HEK293T (cell line): ENCODE measurements at regions not wholly inside any gene's neighbourhood (a gene's known extent, or its start where the extent isn't known, plus 50 kb on each side); places are given as distances from the start of the nearest gene placed in this dataset.
"Not testable (repeated sequence)": the region's sequence is repeated elsewhere in the genome, so short reads cannot be mapped to it uniquely, and the experiment has no call there.

Experiments used
- CTCF ChIA-PET: fragments of 350-600 bp; formaldehyde crosslinking; extraction: SDS; loops from one replicate; lab custom pipeline; 2021; ENCODE audit warnings: antibody characterized with exemption, inconsistent platforms; lab: Yijun Ruan, JAX
- POLR2A ChIA-PET: fragments of 350-600 bp; formaldehyde crosslinking; extraction: SDS; loops from one replicate; lab custom pipeline; 2020; ENCODE audit warnings: antibody characterized with exemption, inconsistent platforms; lab: Yijun Ruan, JAX
- DNase-seq: peaks from one replicate; pipeline ENCODE4 v3.0.0; 2012; ENCODE audit warnings: mixed read lengths; ENCODE audit errors: extremely low spot score
- ARNT ChIP-seq: fragments of 450-650 bp; IDR thresholded peaks from 2 replicates; pipeline ENCODE4 v1.6.1; 2017; ENCODE audit warnings: mild to moderate bottlenecking
- BHLHE40 ChIP-seq: fragments of 450-650 bp; IDR thresholded peaks from 2 replicates; pipeline ENCODE4 v1.6.1; 2016; ENCODE audit warnings: mild to moderate bottlenecking, moderate library complexity, borderline replicate concordance
- CTBP1 ChIP-seq: fragments of 450-650 bp; IDR thresholded peaks from 2 replicates; pipeline ENCODE4 v1.6.1; 2016; ENCODE audit warnings: borderline replicate concordance
- ELF4 ChIP-seq: fragments of 450-650 bp; IDR thresholded peaks from 2 replicates; pipeline ENCODE4 v1.6.1; 2017; ENCODE audit warnings: antibody characterized with exemption
- FOXA1 ChIP-seq: fragments of 450-650 bp; IDR thresholded peaks from 2 replicates; pipeline ENCODE4 v1.6.1; 2016; ENCODE audit warnings: mild to moderate bottlenecking
- FOXK2 ChIP-seq: fragments of 450-650 bp; IDR thresholded peaks from 2 replicates; pipeline ENCODE4 v1.6.1; 2016; ENCODE audit warnings: mild to moderate bottlenecking
- FOXM1 ChIP-seq: fragments of 450-650 bp; IDR thresholded peaks from 2 replicates; pipeline ENCODE4 v1.6.1; 2017; ENCODE audit warnings: mild to moderate bottlenecking, borderline replicate concordance
- HDGF ChIP-seq: fragments of 450-650 bp; IDR thresholded peaks from 2 replicates; pipeline ENCODE4 v1.6.1; 2017; ENCODE audit warnings: antibody characterized with exemption, borderline replicate concordance
- L3MBTL2 ChIP-seq: fragments of 450-650 bp; conservative IDR thresholded peaks from 2 replicates; pipeline ENCODE4 v1.6.1; 2016; ENCODE audit warnings: mild to moderate bottlenecking
- LEF1 ChIP-seq: fragments of 450-650 bp; IDR thresholded peaks from 2 replicates; pipeline ENCODE4 v1.6.1; 2017; ENCODE audit warnings: mild to moderate bottlenecking, borderline replicate concordance
- NFRKB ChIP-seq: fragments of 450-650 bp; IDR thresholded peaks from 2 replicates; pipeline ENCODE4 v1.6.1; 2016; ENCODE audit warnings: mild to moderate bottlenecking, moderate library complexity
- SP1 ChIP-seq: fragments of 450-650 bp; IDR thresholded peaks from 2 replicates; pipeline ENCODE4 v1.6.1; 2017
- SUZ12 ChIP-seq: fragments of 450-650 bp; IDR thresholded peaks from 2 replicates; pipeline ENCODE4 v1.6.1; 2016; ENCODE audit warnings: mild to moderate bottlenecking
- TARDBP ChIP-seq: fragments of 450-650 bp; IDR thresholded peaks from 2 replicates; pipeline ENCODE4 v1.6.1; 2016
- ZNF384 ChIP-seq: fragments of 450-650 bp; IDR thresholded peaks from 2 replicates; pipeline ENCODE4 v1.6.1; 2016
- TF ChIP-seq, protein P1 (sequence below): fragments of 450-650 bp; IDR thresholded peaks from 2 replicates; pipeline ENCODE4 v1.6.1; 2016

DNA sequence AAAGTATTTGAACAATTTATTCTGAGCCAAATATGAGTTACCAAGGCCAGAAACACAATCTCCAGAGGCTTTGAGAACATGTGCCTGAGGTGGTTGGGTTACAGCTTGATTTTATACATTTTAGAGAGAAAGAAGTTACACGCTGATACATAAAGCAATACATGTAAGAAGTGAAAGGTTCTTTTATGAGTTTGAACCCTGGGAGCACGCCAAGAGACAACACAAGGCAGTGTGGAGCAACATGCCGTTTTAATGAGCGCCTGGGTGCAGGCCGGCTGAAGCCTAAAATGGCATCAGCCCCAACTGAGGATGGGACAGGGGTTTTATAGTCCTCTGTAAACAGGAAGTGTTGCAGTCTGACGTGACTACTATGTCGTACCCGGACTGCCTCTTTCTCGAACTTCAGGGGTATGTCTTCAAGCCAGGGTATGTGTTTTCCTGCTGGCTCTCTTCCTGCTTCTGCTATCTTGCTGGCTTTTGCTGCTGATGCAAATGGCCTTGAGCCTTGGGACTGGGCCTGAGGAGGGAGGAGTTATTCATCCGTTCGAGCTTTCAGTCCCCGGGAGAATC lies 193.7 kb downstream of the CYLC2 start:
- CTCF ChIA-PET = no interaction called here
- TF ChIP-seq HDGF (no peak), SP1 (no peak), SUZ12 (no peak), FOXM1 (no peak), FOXA1 (no peak), ELF4 (no peak), BHLHE40 (no peak), ARNT (no peak), NFRKB (no peak), FOXK2 (no peak)
- TF ChIP-seq, protein P1, sequence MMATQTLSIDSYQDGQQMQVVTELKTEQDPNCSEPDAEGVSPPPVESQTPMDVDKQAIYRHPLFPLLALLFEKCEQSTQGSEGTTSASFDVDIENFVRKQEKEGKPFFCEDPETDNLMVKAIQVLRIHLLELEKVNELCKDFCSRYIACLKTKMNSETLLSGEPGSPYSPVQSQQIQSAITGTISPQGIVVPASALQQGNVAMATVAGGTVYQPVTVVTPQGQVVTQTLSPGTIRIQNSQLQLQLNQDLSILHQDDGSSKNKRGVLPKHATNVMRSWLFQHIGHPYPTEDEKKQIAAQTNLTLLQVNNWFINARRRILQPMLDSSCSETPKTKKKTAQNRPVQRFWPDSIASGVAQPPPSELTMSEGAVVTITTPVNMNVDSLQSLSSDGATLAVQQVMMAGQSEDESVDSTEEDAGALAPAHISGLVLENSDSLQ = no peak
- POLR2A ChIA-PET = no interaction called here
- DNase-seq = no peak

- DNase-seq = no peak
- TF ChIP-seq, protein P1 = no peak
- no peak for TF ChIP-seq HDGF
- no peak for TF ChIP-seq ELF4
- TF ChIP-seq FOXK2 = no peak
- no peak for TF ChIP-seq L3MBTL2
- TF ChIP-seq BHLHE40 = no peak
- TF ChIP-seq TARDBP = no peak
- TF ChIP-seq ARNT = no peak
- no peak for TF ChIP-seq NFRKB
- no peak for TF ChIP-seq SUZ12
- no peak for TF ChIP-seq CTBP1
- TF ChIP-seq FOXM1 = no peak
- no peak for TF ChIP-seq ZNF384
- TF ChIP-seq SP1 = no peak
- no peak for TF ChIP-seq LEF1
- TF ChIP-seq FOXA1 = no peak
- CTCF ChIA-PET = no interaction called here
- POLR2A ChIA-PET = no interaction called here
Measured at GRCh38 chr9:103193992-103194391, 198.9 kb downstream of the CYLC2 start.

DNA sequence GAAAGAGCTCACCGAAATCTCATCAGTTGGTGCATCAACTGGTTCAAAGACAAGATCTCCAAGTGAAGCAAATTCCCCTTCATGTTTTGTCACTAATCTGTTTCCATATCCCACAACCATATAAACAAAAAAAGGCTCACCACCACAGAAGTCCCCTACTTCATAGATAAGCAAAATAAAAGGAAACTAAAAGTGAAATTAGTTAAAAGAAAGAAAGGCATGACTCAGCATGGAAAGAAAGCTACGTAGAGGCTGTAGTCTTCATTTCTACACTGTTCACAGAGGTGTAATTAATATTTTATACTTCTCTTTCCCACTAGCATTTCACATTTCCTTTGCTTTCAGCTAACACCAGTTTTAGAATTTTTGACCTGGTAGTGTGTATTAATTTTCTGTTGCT lies 208.0 kb downstream of the CYLC2 start:
- no peak for DNase-seq
- POLR2A ChIA-PET = no interaction called here
- no peak for TF ChIP-seq SP1
- CTCF ChIA-PET = no interaction called here

DNA sequence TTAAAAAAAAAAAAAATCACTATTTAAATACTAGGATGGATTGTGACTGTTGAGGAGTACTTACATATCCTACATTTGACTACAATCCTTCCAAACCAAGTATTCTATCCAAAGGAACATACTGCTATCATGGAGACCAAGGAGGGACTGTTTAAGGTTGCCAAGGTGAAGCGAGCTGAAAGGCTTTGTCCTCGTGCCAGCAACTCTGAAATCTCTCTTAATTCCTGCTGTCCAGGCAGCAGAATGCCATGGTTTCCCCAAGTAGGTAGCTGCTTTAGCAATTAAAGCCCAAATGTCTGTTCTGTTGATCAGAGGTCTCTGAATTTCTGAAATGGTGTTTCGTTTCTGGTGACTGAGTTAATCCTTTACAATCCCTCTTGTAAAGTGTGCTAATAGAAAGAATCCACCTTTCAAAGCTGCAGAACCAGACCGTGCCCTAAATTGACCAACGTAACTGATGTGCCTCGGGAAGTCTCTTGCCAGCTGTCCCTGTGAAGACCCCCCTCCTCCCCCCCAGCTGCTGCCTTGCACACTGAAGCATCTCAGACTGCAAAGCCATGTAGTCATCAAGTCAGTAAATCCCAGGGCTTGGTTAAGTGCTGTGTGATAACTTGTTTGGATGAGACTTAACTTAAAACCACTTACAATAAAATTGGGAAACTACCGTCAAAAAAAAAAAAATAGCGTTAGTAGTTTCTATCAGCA lies 210.9 kb downstream of the CYLC2 start:
- CTCF ChIA-PET, POLR2A ChIA-PET, DNase-seq: not testable (repeated sequence)

DNA sequence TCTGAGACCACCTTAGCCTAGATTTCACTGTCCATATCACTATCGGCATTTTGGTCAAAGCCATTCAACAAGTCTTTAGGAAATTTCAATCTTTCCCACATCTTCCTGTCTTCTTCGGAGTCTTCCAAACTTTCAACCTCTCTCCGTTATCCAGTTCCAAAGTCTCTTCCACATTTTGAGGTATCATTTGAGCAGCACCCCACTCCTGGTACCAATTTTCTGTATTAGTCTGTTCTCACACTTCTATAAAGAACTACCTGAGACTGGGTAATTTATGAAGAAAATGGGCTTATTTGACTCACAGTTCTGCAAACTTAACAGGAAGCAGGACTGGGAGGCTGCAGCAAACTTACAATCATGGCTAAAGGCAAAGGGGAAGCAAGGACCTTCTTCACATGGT lies 215.5 kb downstream of the CYLC2 start:
- no peak for DNase-seq
- ChIA-PET POLR2A (no interaction called here), CTCF (no interaction called here)
- TF ChIP-seq ZNF384 (no peak), LEF1 (no peak)

DNA sequence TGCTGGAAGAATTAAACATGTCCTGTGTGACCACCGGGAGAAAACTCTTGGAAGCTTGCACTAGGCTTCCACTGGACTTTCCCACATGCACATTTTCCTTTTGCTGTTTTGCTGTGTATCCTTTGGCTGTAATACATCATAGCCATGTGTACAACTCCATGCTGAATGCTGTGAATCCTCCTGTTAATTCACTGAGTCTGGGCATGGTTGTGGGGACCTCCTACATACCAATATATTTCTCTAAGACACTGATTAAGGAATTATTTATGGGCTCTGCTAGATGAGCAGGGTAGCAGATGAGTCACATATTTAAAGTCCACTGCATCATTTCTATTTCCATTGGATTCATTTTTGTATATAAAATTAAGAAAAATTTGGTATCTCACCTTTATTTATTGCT lies 220.1 kb downstream of the CYLC2 start:
- CTCF ChIA-PET = no interaction called here
- no peak for DNase-seq
- POLR2A ChIA-PET = no interaction called here
- no peak for TF ChIP-seq L3MBTL2
- no peak for TF ChIP-seq LEF1
- TF ChIP-seq FOXK2 = no peak
- no peak for TF ChIP-seq ARNT
- no peak for TF ChIP-seq SUZ12
- TF ChIP-seq, protein P1 = no peak
- TF ChIP-seq BHLHE40 = no peak
- no peak for TF ChIP-seq SP1
- no peak for TF ChIP-seq ZNF384
- TF ChIP-seq TARDBP = no peak
- no peak for TF ChIP-seq HDGF
- TF ChIP-seq NFRKB = no peak
- TF ChIP-seq FOXA1 = no peak
- TF ChIP-seq ELF4 = no peak
- no peak for TF ChIP-seq CTBP1
- TF ChIP-seq FOXM1 = no peak
